ENCODE measurements at regions not wholly inside any gene's neighbourhood (a gene's known extent, or its start where the extent isn't known, plus 50 kb on each side); places are given as distances from the start of the nearest gene placed in this dataset.

- no peaks in the 10 kb centered on the region for H3K27me3 ChIP-seq (ENCODE audit: insufficient read depth, low read length, poor library complexity)
- H3K36me3 ChIP-seq (ENCODE audit: control insufficient read depth, insufficient read depth, low read length), result no peaks in the 10 kb centered on the region
- no peaks in the 10 kb centered on the region for H3K79me1 ChIP-seq (ENCODE audit: low read length)
- H3K18ac ChIP-seq (ENCODE audit: low read length), result no peak overlapping the region
- no peak overlapping the region for H3K27ac ChIP-seq (ENCODE audit: low read depth, low read length)
- no peak overlapping the region for H4K8ac ChIP-seq (ENCODE audit: low read depth, low read length)
- H3K4me2 ChIP-seq (ENCODE audit: low read length), result no peak overlapping the region
- H3K79me2 ChIP-seq (ENCODE audit: control insufficient read depth, insufficient read depth, low read length), result no peaks in the 10 kb centered on the region
- H3K23ac ChIP-seq (ENCODE audit: low read length), result no peak overlapping the region
- H2BK15ac ChIP-seq (replicated peaks; ENCODE audit: low read depth), result no peak overlapping the region
- peaks cover 2% of the 10 kb centered on the region for H3K4me1 ChIP-seq (ENCODE audit: control insufficient read depth, low read depth, low read length)
- no peak overlapping the region for H3K56ac ChIP-seq (ENCODE audit: low read length)
- no CpG with 5 or more reads among the region's 3 CpGs for WGBS (ENCODE audit: extremely low coverage, insufficient coverage, low lambda C conversion rate)
- H2BK120ac ChIP-seq (ENCODE audit: low read depth, low read length), result no peak overlapping the region
- no peak overlapping the region for H4K5ac ChIP-seq (ENCODE audit: low read length)
- H2BK5ac ChIP-seq (ENCODE audit: low read length), result no peak overlapping the region
- peak; percentile 22 for DNase-seq
- H2AK5ac ChIP-seq (ENCODE audit: low read length), result no peak overlapping the region
- no peak overlapping the region for H3K9ac ChIP-seq (ENCODE audit: low read length)
- no peak overlapping the region for H3K4ac ChIP-seq (ENCODE audit: low read depth, low read length)
- no peak overlapping the region for H3K4me3 ChIP-seq (ENCODE audit: low read length)
Measured at GRCh38 chr5:68922172-68922987, 171.4 kb upstream of the SLC30A5 start.

GRCh38 chr5:68924481-68925145, 169.2 kb upstream of the SLC30A5 start:
- Histone ChIP-seq H3K4me1 (ENCODE audit: control insufficient read depth, low read depth, low read length) (peaks cover 2% of the 10 kb centered on the region), H3K56ac (ENCODE audit: low read length) (no peak overlapping the region), H2AK5ac (ENCODE audit: low read length) (no peak overlapping the region), H3K36me3 (ENCODE audit: control insufficient read depth, insufficient read depth, low read length) (no peaks in the 10 kb centered on the region), H2BK5ac (ENCODE audit: low read length) (no peak overlapping the region), H3K18ac (ENCODE audit: low read length) (no peak overlapping the region), H3K4me3 (ENCODE audit: low read length) (no peak overlapping the region), H3K79me2 (ENCODE audit: control insufficient read depth, insufficient read depth, low read length) (no peaks in the 10 kb centered on the region), H3K4ac (ENCODE audit: low read depth, low read length) (no peak overlapping the region), H4K8ac (ENCODE audit: low read depth, low read length) (no peak overlapping the region), H3K79me1 (ENCODE audit: low read length) (no peaks in the 10 kb centered on the region), H3K27ac (ENCODE audit: low read depth, low read length) (no peak overlapping the region), H2BK120ac (ENCODE audit: low read depth, low read length) (no peak overlapping the region), H3K27me3 (ENCODE audit: insufficient read depth, low read length, poor library complexity) (no peaks in the 10 kb centered on the region), H3K9ac (ENCODE audit: low read length) (no peak overlapping the region), H3K23ac (ENCODE audit: low read length) (no peak overlapping the region), H4K5ac (ENCODE audit: low read length) (no peak overlapping the region), H3K4me2 (ENCODE audit: low read length) (no peak overlapping the region), H2BK15ac (replicated peaks; ENCODE audit: low read depth) (no peak overlapping the region)
- DNase-seq, result no peak
- WGBS (ENCODE audit: extremely low coverage, insufficient coverage, low lambda C conversion rate), result no CpG with 5 or more reads among the region's 10 CpGs

- Histone ChIP-seq H3K79me1 (ENCODE audit: low read length) (no peaks in the 10 kb centered on the region), H3K4ac (ENCODE audit: low read depth, low read length) (no peak overlapping the region), H2AK5ac (ENCODE audit: low read length) (no peak overlapping the region), H4K5ac (ENCODE audit: low read length) (no peak overlapping the region), H3K9ac (ENCODE audit: low read length) (no peak overlapping the region), H3K36me3 (ENCODE audit: control insufficient read depth, insufficient read depth, low read length) (no peaks in the 10 kb centered on the region), H3K4me2 (ENCODE audit: low read length) (no peak overlapping the region), H2BK120ac (ENCODE audit: low read depth, low read length) (no peak overlapping the region), H2BK15ac (replicated peaks; ENCODE audit: low read depth) (no peak overlapping the region), H3K4me3 (ENCODE audit: low read length) (no peak overlapping the region), H3K79me2 (ENCODE audit: control insufficient read depth, insufficient read depth, low read length) (no peaks in the 10 kb centered on the region), H4K8ac (ENCODE audit: low read depth, low read length) (no peak overlapping the region), H3K4me1 (ENCODE audit: control insufficient read depth, low read depth, low read length) (peaks cover 2% of the 10 kb centered on the region), H3K27me3 (ENCODE audit: insufficient read depth, low read length, poor library complexity) (no peaks in the 10 kb centered on the region), H3K23ac (ENCODE audit: low read length) (no peak overlapping the region), H3K56ac (ENCODE audit: low read length) (no peak overlapping the region), H3K27ac (ENCODE audit: low read depth, low read length) (no peak overlapping the region), H2BK5ac (ENCODE audit: low read length) (no peak overlapping the region), H3K18ac (ENCODE audit: low read length) (no peak overlapping the region)
- no peak for DNase-seq
- no CpG with 5 or more reads among the region's 2 CpGs for WGBS (ENCODE audit: extremely low coverage, insufficient coverage, low lambda C conversion rate)
Measured at GRCh38 chr5:68928617-68929302, 165.1 kb upstream of the SLC30A5 start.

- no peaks in the 10 kb centered on the region for H3K27me3 ChIP-seq (ENCODE audit: insufficient read depth, low read length, poor library complexity)
- H3K4ac ChIP-seq (ENCODE audit: low read depth, low read length), result no peak overlapping the region
- no peak for DNase-seq
- no peak overlapping the region for H2BK5ac ChIP-seq (ENCODE audit: low read length)
- no peaks in the 10 kb centered on the region for H3K79me1 ChIP-seq (ENCODE audit: low read length)
- no peak overlapping the region for H4K5ac ChIP-seq (ENCODE audit: low read length)
- no peak overlapping the region for H2BK120ac ChIP-seq (ENCODE audit: low read depth, low read length)
- H3K4me1 ChIP-seq (ENCODE audit: control insufficient read depth, low read depth, low read length), result no peaks in the 10 kb centered on the region
- H2BK15ac ChIP-seq (replicated peaks; ENCODE audit: low read depth), result no peak overlapping the region
- H3K4me3 ChIP-seq (ENCODE audit: low read length), result no peak overlapping the region
- no peak overlapping the region for H3K4me2 ChIP-seq (ENCODE audit: low read length)
- WGBS (ENCODE audit: extremely low coverage, insufficient coverage, low lambda C conversion rate), result no CpG with 5 or more reads among the region's 5 CpGs
- H3K36me3 ChIP-seq (ENCODE audit: control insufficient read depth, insufficient read depth, low read length), result no peaks in the 10 kb centered on the region
- no peak overlapping the region for H3K56ac ChIP-seq (ENCODE audit: low read length)
- no peak overlapping the region for H3K9ac ChIP-seq (ENCODE audit: low read length)
- no peak overlapping the region for H3K27ac ChIP-seq (ENCODE audit: low read depth, low read length)
- H2AK5ac ChIP-seq (ENCODE audit: low read length), result no peak overlapping the region
- no peak overlapping the region for H3K18ac ChIP-seq (ENCODE audit: low read length)
- H3K23ac ChIP-seq (ENCODE audit: low read length), result no peak overlapping the region
- H3K79me2 ChIP-seq (ENCODE audit: control insufficient read depth, insufficient read depth, low read length), result no peaks in the 10 kb centered on the region
- H4K8ac ChIP-seq (ENCODE audit: low read depth, low read length), result no peak overlapping the region
Measured at GRCh38 chr5:68930139-68930538, 163.7 kb upstream of the SLC30A5 start.

GRCh38 chr5:68932830-68933434, 160.9 kb upstream of the SLC30A5 start:
- Histone ChIP-seq H3K27me3 (ENCODE audit: insufficient read depth, low read length, poor library complexity) (no peaks in the 10 kb centered on the region), H3K79me1 (ENCODE audit: low read length) (no peaks in the 10 kb centered on the region), H3K79me2 (ENCODE audit: control insufficient read depth, insufficient read depth, low read length) (no peaks in the 10 kb centered on the region), H2BK120ac (ENCODE audit: low read depth, low read length) (no peak overlapping the region), H3K4ac (ENCODE audit: low read depth, low read length) (no peak overlapping the region), H3K56ac (ENCODE audit: low read length) (no peak overlapping the region), H3K27ac (ENCODE audit: low read depth, low read length) (no peak overlapping the region), H3K4me2 (ENCODE audit: low read length) (no peak overlapping the region), H3K23ac (ENCODE audit: low read length) (no peak overlapping the region), H2BK5ac (ENCODE audit: low read length) (no peak overlapping the region), H2BK15ac (replicated peaks; ENCODE audit: low read depth) (no peak overlapping the region), H4K5ac (ENCODE audit: low read length) (no peak overlapping the region), H3K4me1 (ENCODE audit: control insufficient read depth, low read depth, low read length) (no peaks in the 10 kb centered on the region), H3K9ac (ENCODE audit: low read length) (no peak overlapping the region), H3K4me3 (ENCODE audit: low read length) (no peak overlapping the region), H3K36me3 (ENCODE audit: control insufficient read depth, insufficient read depth, low read length) (no peaks in the 10 kb centered on the region), H2AK5ac (ENCODE audit: low read length) (no peak overlapping the region), H3K18ac (ENCODE audit: low read length) (no peak overlapping the region), H4K8ac (ENCODE audit: low read depth, low read length) (no peak overlapping the region)
- DNase-seq, result peak; percentile 72
- WGBS (ENCODE audit: extremely low coverage, insufficient coverage, low lambda C conversion rate), result no CpG with 5 or more reads among the region's 3 CpGs

All from mesendoderm (in vitro differentiated cells).